Mucosa of rectum (tissue), 2 donors: ENCODE measurements at regions not wholly inside any gene's neighbourhood (a gene's known extent, or its start where the extent isn't known, plus 50 kb on each side); places are given as distances from the start of the nearest gene placed in this dataset.
"Not testable (repeated sequence)": the region's sequence is repeated elsewhere in the genome, so short reads cannot be mapped to it uniquely, and the experiment has no call there.

ENCODE experiments used
- H3K27ac ChIP-seq, 2 donors: one replicate each; pipeline ENCODE4 v1.7.0; 2013; ENCODE audit warnings: inconsistent platforms in 2 of 2, low read depth in 2 of 2, low read length in 2 of 2
- H3K27me3 ChIP-seq, 2 donors: one replicate each; pipeline ENCODE4 v1.7.0; 2013; ENCODE audit warnings: low read length in 2 of 2; ENCODE audit not compliant: control insufficient read depth in 2 of 2, insufficient read depth in 2 of 2
- H3K36me3 ChIP-seq, 2 donors: one replicate each; pipeline ENCODE4 v1.7.0; 2013; ENCODE audit warnings: low read length in 2 of 2; ENCODE audit not compliant: control insufficient read depth in 2 of 2, insufficient read depth in 2 of 2
- H3K4me1 ChIP-seq, 2 donors: one replicate each; pipeline ENCODE4 v1.7.0; 2013; ENCODE audit warnings: low read length in 2 of 2, mild to moderate bottlenecking in 1 of 2; ENCODE audit not compliant: control insufficient read depth in 2 of 2, insufficient read depth in 2 of 2
- H3K4me3 ChIP-seq, 2 donors: one replicate each; pipeline ENCODE4 v1.7.0; 2013; ENCODE audit warnings: low read length in 2 of 2
- H3K9ac ChIP-seq, 2 donors: one replicate each; pipeline ENCODE4 v1.7.0; 2013; ENCODE audit warnings: low read length in 2 of 2, low read depth in 1 of 2, mild to moderate bottlenecking in 1 of 2
- H3K9me3 ChIP-seq, 2 donors: one replicate each; pipeline ENCODE4 v1.7.0; 2013; ENCODE audit warnings: low read length in 2 of 2; ENCODE audit not compliant: control insufficient read depth in 2 of 2
- donor health status: healthy.
- donor health status: Normal muscosa, but diverticular disease.

GRCh38 chrX:65925592-65925991 lies 114.3 kb downstream of the VSIG4 start:
- no peaks in the 10 kb centered on the region for H3K4me1 ChIP-seq
- H3K27me3 ChIP-seq: peaks cover 0 to 10% of the 10 kb centered on the region in 2 donors
- H3K36me3 ChIP-seq: no peaks in the 10 kb centered on the region
- H3K4me3 ChIP-seq: no peak overlapping the region
- H3K9ac ChIP-seq: no peak overlapping the region
- no peaks in the 10 kb centered on the region for H3K9me3 ChIP-seq
- H3K27ac ChIP-seq: no peak overlapping the region

GRCh38 chrX:65925005-65925404 lies 114.9 kb downstream of the VSIG4 start:
- Histone ChIP-seq H3K27ac (no peak overlapping the region), H3K4me1 (no peaks in the 10 kb centered on the region), H3K9ac (no peak overlapping the region), H3K4me3 (no peak overlapping the region), H3K36me3 (no peaks in the 10 kb centered on the region), H3K9me3 (no peaks in the 10 kb centered on the region), H3K27me3 (peaks cover 0 to 10% of the 10 kb centered on the region in 2 donors)

- H3K27ac ChIP-seq: no peak overlapping the region
- no peaks in the 10 kb centered on the region for H3K27me3 ChIP-seq
- no peaks in the 10 kb centered on the region for H3K9me3 ChIP-seq
- H3K36me3 ChIP-seq: no peaks in the 10 kb centered on the region
- no peaks in the 10 kb centered on the region for H3K4me1 ChIP-seq
- no peak overlapping the region for H3K9ac ChIP-seq
- no peak overlapping the region for H3K4me3 ChIP-seq
Measured at GRCh38 chrX:65921363-65921762, 118.5 kb downstream of the VSIG4 start.

DNA sequence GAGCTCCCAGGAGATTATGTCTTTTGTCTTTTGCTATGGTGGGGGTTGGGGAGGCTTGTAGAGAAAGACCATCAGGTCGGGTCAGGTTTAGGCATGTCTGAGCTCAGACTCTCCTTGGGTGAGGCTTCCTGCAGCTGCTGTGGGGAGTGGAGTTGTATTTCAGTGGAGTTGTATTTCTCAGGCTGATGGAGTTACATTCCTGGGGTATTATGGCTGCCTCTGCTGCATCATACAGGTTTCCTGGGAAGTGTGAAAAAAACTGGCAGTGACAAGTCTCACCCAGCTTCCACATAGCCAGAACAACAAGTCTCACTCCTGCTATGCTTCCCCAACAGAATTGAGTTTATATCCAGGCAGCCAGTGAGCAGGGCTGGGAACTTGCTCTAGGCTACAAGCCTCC lies 119.3 kb downstream of the VSIG4 start:
- Histone ChIP-seq H3K27me3 (no peaks in the 10 kb centered on the region), H3K27ac (no peak overlapping the region), H3K4me3 (no peak overlapping the region), H3K36me3 (no peaks in the 10 kb centered on the region), H3K9ac (no peak overlapping the region), H3K4me1 (no peaks in the 10 kb centered on the region), H3K9me3 (no peaks in the 10 kb centered on the region)

DNA sequence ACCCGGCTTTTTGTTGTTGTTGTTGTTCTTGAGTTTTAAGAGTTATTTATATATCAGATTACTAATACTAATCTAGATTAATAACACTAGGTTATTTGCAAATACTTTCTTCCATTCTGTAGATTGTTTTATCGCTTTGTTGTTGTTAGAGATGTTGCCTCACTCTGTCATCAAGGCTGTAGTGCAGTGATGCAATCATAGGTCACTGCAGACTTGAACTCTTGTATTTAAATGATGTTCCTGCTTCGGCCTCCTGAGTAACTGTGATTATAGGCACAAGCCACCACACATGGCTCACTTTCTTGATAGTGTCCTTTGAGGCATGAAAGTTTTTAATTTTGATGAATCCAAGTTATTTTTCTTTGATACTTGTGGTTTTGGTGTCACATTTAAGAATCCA lies 129.0 kb downstream of the VSIG4 start:
- Histone ChIP-seq H3K4me1 (no peaks in the 10 kb centered on the region), H3K27me3 (peaks cover 0 to 3% of the 10 kb centered on the region in 2 donors), H3K9me3 (no peaks in the 10 kb centered on the region), H3K4me3 (no peak overlapping the region), H3K27ac (no peak overlapping the region), H3K36me3 (no peaks in the 10 kb centered on the region), H3K9ac (no peak overlapping the region)

- no peaks in the 10 kb centered on the region for H3K9me3 ChIP-seq
- no peak overlapping the region for H3K4me3 ChIP-seq
- H3K9ac ChIP-seq: no peak overlapping the region
- H3K36me3 ChIP-seq: no peaks in the 10 kb centered on the region
- no peaks in the 10 kb centered on the region for H3K4me1 ChIP-seq
- no peaks in the 10 kb centered on the region for H3K27me3 ChIP-seq
- H3K27ac ChIP-seq: no peak overlapping the region
Measured at GRCh38 chrX:65903750-65904149, 136.1 kb downstream of the VSIG4 start.

GRCh38 chrX:65902011-65902410 lies 137.9 kb downstream of the VSIG4 start:
- no peaks in the 10 kb centered on the region for H3K4me1 ChIP-seq
- H3K27ac ChIP-seq: no peak overlapping the region
- no peaks in the 10 kb centered on the region for H3K27me3 ChIP-seq
- no peaks in the 10 kb centered on the region for H3K9me3 ChIP-seq
- H3K9ac ChIP-seq: no peak overlapping the region
- H3K36me3 ChIP-seq: no peaks in the 10 kb centered on the region
- H3K4me3 ChIP-seq: no peak overlapping the region

GRCh38 chrX:65900850-65901844 lies 138.7 kb downstream of the VSIG4 start:
- Histone ChIP-seq H3K27ac (no peak overlapping the region), H3K4me3 (no peak overlapping the region), H3K9ac (no peak overlapping the region), H3K9me3 (no peaks in the 10 kb centered on the region), H3K4me1 (no peaks in the 10 kb centered on the region), H3K27me3 (peaks cover 0 to under 1% of the 10 kb centered on the region in 2 donors), H3K36me3 (no peaks in the 10 kb centered on the region)

GRCh38 chrX:65894133-65894532 lies 145.7 kb downstream of the VSIG4 start:
- no peaks in the 10 kb centered on the region for H3K4me1 ChIP-seq

GRCh38 chrX:65891817-65892216 lies 148.1 kb downstream of the VSIG4 start:
- H3K4me3 ChIP-seq, H3K9ac ChIP-seq, H3K27me3 ChIP-seq, H3K4me1 ChIP-seq, H3K27ac ChIP-seq, H3K9me3 ChIP-seq, H3K36me3 ChIP-seq: not testable (repeated sequence)

More at GRCh38 chrX:65894133-65894532, 145.7 kb downstream of the VSIG4 start:
- Histone ChIP-seq H3K27me3 (peaks cover 0 to 2% of the 10 kb centered on the region in 2 donors), H3K36me3 (no peaks in the 10 kb centered on the region), H3K27ac (no peak overlapping the region), H3K9me3 (no peaks in the 10 kb centered on the region), H3K4me3 (no peak overlapping the region), H3K9ac (no peak overlapping the region)
